ENCODE measurements at regions not wholly inside any gene's neighbourhood (a gene's known extent, or its start where the extent isn't known, plus 50 kb on each side); places are given as distances from the start of the nearest gene placed in this dataset.

DNA sequence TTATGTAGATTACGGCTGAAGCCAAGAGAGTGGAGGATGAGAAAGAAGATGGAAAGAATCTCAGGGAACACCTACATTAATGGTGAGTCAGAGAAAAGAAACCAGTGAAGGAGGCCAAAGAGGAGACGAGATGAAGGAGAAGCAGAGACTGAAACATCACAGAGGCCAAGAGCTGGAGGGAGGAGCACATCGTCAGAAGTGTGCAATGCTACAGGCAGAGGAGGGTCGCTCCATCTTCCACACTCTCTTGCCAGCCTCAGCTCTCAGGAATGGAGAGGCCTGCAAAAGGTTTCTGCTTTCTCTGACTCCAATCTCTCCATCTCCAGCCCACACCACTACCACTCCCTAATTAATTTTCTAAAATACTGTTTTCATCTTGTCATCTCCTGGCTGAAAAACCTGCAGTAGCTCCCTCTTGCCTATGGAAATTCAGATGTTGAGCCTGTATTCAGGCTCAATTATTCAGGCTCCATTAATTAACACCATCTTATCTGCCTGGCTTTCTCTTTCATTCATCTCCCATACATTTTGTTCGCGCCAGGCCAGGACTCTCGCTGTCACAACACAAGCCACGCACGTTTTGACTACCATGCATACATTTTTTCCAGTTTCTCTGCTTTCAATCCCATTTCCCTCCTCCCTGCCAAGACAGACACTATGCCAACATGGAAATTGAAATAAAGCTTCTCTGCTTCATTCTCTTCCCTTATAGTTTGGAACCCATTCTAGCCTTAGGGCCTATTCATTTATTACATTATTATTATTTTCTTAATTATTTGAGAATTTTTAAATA lies 165.8 kb downstream of the INHBA start:
- Histone ChIP-seq H3K36me3 (ENCODE audit: insufficient read depth, low read length) (no peaks in the 10 kb centered on the region), H3K27ac (ENCODE audit: low read length) (no peak overlapping the region), H3K4me2 (ENCODE audit: low read length) (no peak overlapping the region), H2AFZ (ENCODE audit: low read depth, low read length) (no peak overlapping the region), H3F3A (ENCODE audit: insufficient read depth, low read length, poor library complexity, severe bottlenecking) (no peaks in the 10 kb centered on the region), H3K9me2 (ENCODE audit: insufficient read depth, low read length) (no peaks in the 10 kb centered on the region), H3K4me3 (ENCODE audit: low read length) (no peak overlapping the region), H3K27me3 (ENCODE audit: insufficient read depth, low read depth, low read length) (no peaks in the 10 kb centered on the region), H4K20me1 (ENCODE audit: insufficient read depth) (no peaks in the 10 kb centered on the region), H3K9me3 (ENCODE audit: low read length) (no peaks in the 10 kb centered on the region), H3K9ac (ENCODE audit: low read length) (no peak overlapping the region), H3K79me2 (replicated peaks; ENCODE audit: insufficient read depth, low read length) (no peaks in the 10 kb centered on the region)
- TF ChIP-seq REST (IDR thresholded peaks at IDR 0.05; ENCODE audit: borderline replicate concordance) = no peak
- no peak for TF ChIP-seq RAD21 (conservative IDR thresholded peaks at IDR 0.05)
- no peak for TF ChIP-seq EZH2 (IDR thresholded peaks at IDR 0.05; ENCODE audit: borderline replicate concordance, insufficient read depth, low read length, poor library complexity, severe bottlenecking)
- TF ChIP-seq EP300 (conservative IDR thresholded peaks at IDR 0.05; ENCODE audit: poor library complexity, severe bottlenecking) = no peak
- TF ChIP-seq TAF1 (IDR thresholded peaks at IDR 0.05; ENCODE audit: low read depth) = no peak
- TF ChIP-seq SMC3 (conservative IDR thresholded peaks at IDR 0.05; ENCODE audit: poor library complexity) = no peak
- no peak for TF ChIP-seq POLR2AphosphoS5 (IDR thresholded peaks at IDR 0.05)

GRCh38 chr7:41536122-41536872 lies 166.6 kb downstream of the INHBA start:
- H3K9me3 ChIP-seq (ENCODE audit: low read length) = no peaks in the 10 kb centered on the region
- H3K27me3 ChIP-seq (ENCODE audit: insufficient read depth, low read depth, low read length) = no peaks in the 10 kb centered on the region
- no peak overlapping the region for H2AFZ ChIP-seq (ENCODE audit: low read depth, low read length)
- no peak overlapping the region for H3K27ac ChIP-seq (ENCODE audit: low read length)
- no peaks in the 10 kb centered on the region for H4K20me1 ChIP-seq (ENCODE audit: insufficient read depth)
- H3K4me2 ChIP-seq (ENCODE audit: low read length) = no peak overlapping the region
- TF ChIP-seq MXI1 (conservative IDR thresholded peaks at IDR 0.05; ENCODE audit: poor library complexity, severe bottlenecking) (no peak), TAF1 (IDR thresholded peaks at IDR 0.05; ENCODE audit: low read depth) (no peak), POLR2AphosphoS5 (IDR thresholded peaks at IDR 0.05) (no peak), REST (IDR thresholded peaks at IDR 0.05; ENCODE audit: borderline replicate concordance) (no peak), CTCF (IDR thresholded peaks at IDR 0.05; ENCODE audit: poor library complexity, severe bottlenecking) (no peak), EZH2 (IDR thresholded peaks at IDR 0.05; ENCODE audit: borderline replicate concordance, insufficient read depth, low read length, poor library complexity, severe bottlenecking) (no peak), SMC3 (conservative IDR thresholded peaks at IDR 0.05; ENCODE audit: poor library complexity) (no peak)
- H3K4me3 ChIP-seq (ENCODE audit: low read length) = no peak overlapping the region
- H3F3A ChIP-seq (ENCODE audit: insufficient read depth, low read length, poor library complexity, severe bottlenecking) = no peaks in the 10 kb centered on the region
- H3K36me3 ChIP-seq (ENCODE audit: insufficient read depth, low read length) = no peaks in the 10 kb centered on the region
- no peaks in the 10 kb centered on the region for H3K79me2 ChIP-seq (replicated peaks; ENCODE audit: insufficient read depth, low read length)
- H3K9me2 ChIP-seq (ENCODE audit: insufficient read depth, low read length) = no peaks in the 10 kb centered on the region
- H3K9ac ChIP-seq (ENCODE audit: low read length) = no peak overlapping the region

Data from neural cell (in vitro differentiated cells).